Hypothalamus (tissue), 51 donors: ENCODE measurements at regions not wholly inside any gene's neighbourhood (a gene's known extent, or its start where the extent isn't known, plus 50 kb on each side); places are given as distances from the start of the nearest gene placed in this dataset.
"Not testable (repeated sequence)": the region's sequence is repeated elsewhere in the genome, so short reads cannot be mapped to it uniquely, and the experiment has no call there.

ENCODE experiments used
- DNase-seq, 51 donors: peaks; one replicate each; lab custom pipeline; 2025; lab: John Stamatoyannopoulos, UW

DNA sequence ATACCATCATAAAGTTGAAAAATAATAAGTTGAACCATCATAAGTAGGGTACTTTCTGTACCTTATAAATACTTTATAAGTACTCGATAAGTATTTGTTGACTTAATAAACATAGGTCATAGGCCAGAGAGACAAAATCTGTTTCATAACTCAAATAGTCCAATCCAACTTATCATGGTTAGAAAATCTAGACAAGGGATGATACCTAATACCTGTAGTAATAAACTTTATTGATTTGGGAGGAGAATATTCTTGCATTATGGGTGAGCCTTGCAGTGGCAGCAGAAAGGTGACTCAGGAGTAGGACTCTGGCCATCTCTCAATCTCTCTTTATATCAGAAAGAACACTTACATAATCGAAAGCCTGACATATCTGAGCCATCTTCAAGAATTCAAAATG, 466.8 kb upstream of the GRIN3A start:
- no peak for DNase-seq

- no peak for DNase-seq
Measured at GRCh38 chr9:102202126-102202525, 463.7 kb upstream of the GRIN3A start.

GRCh38 chr9:102185962-102186361, 447.5 kb upstream of the GRIN3A start:
- no peak for DNase-seq

GRCh38 chr9:102185371-102185770, 446.9 kb upstream of the GRIN3A start:
- DNase-seq = no peak

DNA sequence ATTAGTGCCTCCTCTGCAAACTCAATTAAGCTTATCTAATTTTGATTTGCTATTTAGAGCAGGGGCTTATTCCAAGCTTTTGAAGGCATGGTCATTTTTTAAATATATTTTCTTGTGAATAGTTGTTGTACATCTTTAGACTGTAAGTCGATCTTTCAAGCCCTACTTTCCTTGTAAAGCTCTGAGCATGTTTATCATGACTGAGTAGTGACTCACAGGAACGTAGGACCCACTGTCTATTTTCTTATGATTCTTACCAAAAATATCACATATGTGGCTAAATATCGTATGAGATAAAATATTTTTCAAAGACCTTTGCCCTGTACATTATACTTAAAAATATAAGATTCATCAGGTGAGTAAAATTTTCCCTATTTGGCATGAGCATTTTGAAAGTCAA, 440.4 kb upstream of the GRIN3A start:
- no peak for DNase-seq

- DNase-seq = not testable (repeated sequence)
Measured at GRCh38 chr9:102174202-102174601, 435.8 kb upstream of the GRIN3A start.

GRCh38 chr9:102164247-102164646, 425.8 kb upstream of the GRIN3A start:
- no peak for DNase-seq

DNA sequence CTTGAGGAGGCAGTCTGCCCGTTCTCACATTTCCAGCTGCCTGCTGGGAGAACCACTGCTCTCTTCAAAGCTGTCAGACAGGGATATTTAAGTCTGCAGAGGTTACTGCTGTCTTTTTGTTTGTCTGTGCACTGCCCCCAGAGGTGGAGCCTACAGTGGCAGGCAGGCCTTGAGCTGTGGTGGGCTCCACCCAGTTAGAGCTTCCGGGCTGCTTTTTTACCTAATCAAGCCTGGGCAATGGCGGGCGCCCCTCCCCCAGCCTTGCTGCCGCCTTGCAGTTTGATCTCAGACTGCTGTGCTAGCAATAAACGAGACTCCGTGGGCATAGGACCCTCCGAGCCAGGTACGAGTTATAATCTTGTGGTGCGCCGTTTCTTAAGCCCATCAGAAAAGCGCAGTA, 414.6 kb upstream of the GRIN3A start:
- DNase-seq = not testable (repeated sequence)

DNA sequence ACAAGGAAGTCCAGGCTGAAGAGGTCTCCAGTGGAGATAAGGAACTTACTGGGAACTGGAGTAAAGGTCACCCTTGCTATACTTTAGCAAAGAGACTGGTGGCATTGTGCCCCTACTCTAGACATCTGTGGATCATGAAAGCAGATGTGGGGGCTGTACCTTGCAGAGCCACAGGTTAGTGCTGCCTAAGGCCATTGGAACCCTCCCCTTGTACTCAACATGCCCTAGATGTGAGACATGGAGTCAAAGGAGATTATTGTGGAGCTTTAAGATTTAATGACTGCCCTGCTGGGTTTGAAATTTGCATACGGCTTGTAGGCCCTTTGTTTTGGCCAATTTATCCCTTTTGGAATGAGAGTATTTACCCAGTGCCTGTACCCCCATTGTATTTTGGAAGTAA, 397.3 kb upstream of the GRIN3A start:
- DNase-seq = no peak

- no peak for DNase-seq
Measured at GRCh38 chr9:102124465-102124864, 386.0 kb upstream of the GRIN3A start.

DNA sequence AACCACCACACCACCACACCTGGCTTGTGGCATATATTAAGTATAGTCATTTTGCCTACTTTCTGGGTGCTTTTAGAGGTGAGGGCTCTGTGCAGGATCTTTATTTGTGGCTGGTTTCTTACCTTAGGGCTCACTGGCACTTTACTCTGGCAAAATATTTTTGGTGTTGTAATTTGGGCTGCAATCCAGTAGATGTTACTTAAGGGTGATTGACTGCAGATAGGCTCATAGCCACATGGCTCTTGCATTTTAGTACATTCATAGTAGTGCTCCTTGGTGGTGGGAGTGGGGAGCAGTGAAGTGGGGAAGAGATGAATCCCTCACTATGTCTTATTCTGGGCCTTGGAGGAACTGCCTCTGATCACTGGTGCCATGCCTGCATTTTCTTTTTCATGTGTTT, 376.1 kb upstream of the GRIN3A start:
- no peak for DNase-seq

- no peak for DNase-seq
Measured at GRCh38 chr9:102113191-102113590, 374.7 kb upstream of the GRIN3A start.

DNA sequence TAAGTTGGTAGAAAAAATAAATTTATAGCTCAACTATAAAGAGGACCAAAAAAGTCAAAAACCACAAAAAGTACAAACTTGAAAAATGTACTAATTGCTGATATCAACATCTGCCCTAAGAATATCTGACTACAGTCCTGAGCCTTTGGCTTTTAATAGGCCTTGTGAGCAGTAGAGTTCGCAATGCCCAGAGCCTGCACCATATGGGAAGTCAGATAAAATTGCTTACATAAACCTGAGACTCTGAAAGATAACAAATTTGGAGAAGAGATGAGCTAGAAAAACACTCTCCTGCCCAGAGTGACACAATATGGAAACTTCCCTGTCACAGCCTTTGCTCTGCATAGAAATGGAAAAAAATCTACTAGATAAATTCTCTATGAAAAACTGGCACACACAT, 368.0 kb upstream of the GRIN3A start:
- no peak for DNase-seq

- no peak for DNase-seq
Measured at GRCh38 chr9:102101723-102102122, 363.3 kb upstream of the GRIN3A start.

GRCh38 chr9:102087141-102087540, 348.7 kb upstream of the GRIN3A start:
- DNase-seq = no peak

GRCh38 chr9:102085548-102085947, 347.1 kb upstream of the GRIN3A start:
- DNase-seq = no peak

- no peak for DNase-seq
Measured at GRCh38 chr9:102072059-102072764, 333.8 kb upstream of the GRIN3A start.

GRCh38 chr9:102069969-102070368, 331.5 kb upstream of the GRIN3A start:
- no peak for DNase-seq

DNA sequence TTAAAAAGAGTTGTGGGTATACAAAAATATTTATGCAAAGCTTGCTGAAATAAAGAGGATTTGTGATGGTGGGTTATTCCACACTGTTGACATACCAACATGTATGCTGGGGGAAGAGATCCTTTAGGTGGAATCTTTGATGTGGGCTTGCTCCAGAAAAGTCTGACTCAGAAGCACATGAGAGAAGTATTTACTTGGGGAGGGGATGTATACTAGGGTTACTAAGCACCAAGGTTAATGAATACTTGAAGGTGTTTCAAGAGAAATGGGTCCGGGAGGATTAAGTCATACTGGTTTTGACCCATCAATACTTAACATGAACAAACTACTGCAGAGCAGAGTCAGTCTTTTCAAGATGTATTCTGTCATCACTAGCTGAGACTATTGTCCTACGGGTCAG, 316.4 kb upstream of the GRIN3A start:
- DNase-seq = no peak

GRCh38 chr9:102049586-102050246, 311.3 kb upstream of the GRIN3A start:
- no peak for DNase-seq

GRCh38 chr9:102047549-102047948, 309.1 kb upstream of the GRIN3A start:
- no peak for DNase-seq

DNA sequence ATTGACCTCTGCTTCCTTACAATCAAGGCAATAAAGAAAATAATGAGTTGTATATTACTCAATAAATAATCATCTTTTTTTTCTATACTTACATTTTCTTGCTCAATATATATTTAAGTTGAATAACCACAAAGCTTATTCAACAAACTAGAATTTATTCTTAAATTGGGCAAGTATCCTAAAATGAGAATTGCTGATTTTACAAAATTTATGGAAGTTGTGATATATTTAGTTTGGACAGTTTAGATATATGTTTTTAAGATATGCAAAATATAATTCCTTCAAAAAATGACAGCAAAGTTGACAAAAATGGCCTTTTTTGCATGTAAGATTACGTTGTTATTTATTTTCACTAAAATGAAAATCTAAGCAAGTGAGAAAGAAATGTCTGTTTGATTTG, 305.7 kb upstream of the GRIN3A start:
- DNase-seq = no peak

GRCh38 chr9:102038006-102038405, 299.6 kb upstream of the GRIN3A start:
- no peak for DNase-seq
